ENCODE measurements at regions not wholly inside any gene's neighbourhood (a gene's known extent, or its start where the extent isn't known, plus 50 kb on each side); places are given as distances from the start of the nearest gene placed in this dataset.

DNA sequence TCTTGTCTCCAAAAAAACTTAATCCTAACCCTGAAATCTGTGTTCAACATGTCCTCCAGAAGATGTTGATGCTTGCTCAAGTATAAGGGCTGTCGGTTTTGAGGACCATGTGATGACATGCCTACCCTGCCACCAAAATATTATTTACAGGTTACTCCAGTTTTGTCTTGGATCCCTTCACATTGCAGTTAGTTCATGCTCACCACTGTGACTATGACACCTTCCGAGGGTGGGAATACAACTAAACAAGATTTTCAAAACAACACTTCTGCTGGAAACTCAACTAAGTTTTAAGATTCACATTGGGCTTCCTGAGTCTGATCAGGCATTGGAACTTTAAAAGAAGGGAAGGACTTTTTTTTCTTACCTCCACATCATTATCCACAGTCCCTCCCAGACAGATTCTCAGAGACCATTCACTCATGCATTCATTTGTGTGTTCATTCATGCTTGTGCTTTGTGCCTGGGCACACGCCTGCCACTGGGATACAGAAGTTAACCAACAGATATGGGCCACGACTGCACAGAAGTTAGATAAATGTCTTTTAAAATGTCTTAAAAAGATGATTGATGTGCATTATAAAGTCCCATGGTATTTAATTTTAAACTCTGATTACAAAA lies 118.7 kb upstream of the GJE1 start:
- TF ChIP-seq, protein P1, sequence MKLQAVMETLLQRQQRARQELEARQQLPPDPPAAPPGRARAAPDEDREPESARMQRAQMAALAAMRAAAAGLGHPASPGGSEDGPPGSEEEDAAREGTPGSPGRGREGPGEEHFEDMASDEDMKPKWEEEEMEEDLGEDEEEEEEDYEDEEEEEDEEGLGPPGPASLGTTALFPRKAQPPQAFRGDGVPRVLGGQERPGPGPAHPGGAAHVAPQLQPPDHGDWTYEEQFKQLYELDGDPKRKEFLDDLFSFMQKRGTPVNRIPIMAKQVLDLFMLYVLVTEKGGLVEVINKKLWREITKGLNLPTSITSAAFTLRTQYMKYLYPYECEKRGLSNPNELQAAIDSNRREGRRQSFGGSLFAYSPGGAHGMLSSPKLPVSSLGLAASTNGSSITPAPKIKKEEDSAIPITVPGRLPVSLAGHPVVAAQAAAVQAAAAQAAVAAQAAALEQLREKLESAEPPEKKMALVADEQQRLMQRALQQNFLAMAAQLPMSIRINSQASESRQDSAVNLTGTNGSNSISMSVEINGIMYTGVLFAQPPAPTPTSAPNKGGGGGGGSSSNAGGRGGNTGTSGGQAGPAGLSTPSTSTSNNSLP (IDR thresholded peaks at IDR 0.05; ENCODE audit: borderline replicate concordance, low read depth, low read length), result no peak
- TF ChIP-seq, protein P2, sequence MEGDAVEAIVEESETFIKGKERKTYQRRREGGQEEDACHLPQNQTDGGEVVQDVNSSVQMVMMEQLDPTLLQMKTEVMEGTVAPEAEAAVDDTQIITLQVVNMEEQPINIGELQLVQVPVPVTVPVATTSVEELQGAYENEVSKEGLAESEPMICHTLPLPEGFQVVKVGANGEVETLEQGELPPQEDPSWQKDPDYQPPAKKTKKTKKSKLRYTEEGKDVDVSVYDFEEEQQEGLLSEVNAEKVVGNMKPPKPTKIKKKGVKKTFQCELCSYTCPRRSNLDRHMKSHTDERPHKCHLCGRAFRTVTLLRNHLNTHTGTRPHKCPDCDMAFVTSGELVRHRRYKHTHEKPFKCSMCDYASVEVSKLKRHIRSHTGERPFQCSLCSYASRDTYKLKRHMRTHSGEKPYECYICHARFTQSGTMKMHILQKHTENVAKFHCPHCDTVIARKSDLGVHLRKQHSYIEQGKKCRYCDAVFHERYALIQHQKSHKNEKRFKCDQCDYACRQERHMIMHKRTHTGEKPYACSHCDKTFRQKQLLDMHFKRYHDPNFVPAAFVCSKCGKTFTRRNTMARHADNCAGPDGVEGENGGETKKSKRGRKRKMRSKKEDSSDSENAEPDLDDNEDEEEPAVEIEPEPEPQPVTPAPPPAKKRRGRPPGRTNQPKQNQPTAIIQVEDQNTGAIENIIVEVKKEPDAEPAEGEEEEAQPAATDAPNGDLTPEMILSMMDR (IDR thresholded peaks at IDR 0.05 in 2 of 3, conservative IDR thresholded peaks at IDR 0.05 in 1 of 3; ENCODE audit: insufficient read depth in 2 of 3, low read depth in 1 of 3, low read length in 3 of 3), result no peak
- no peak for TF ChIP-seq HDAC6 (IDR thresholded peaks at IDR 0.05; ENCODE audit: low read depth, low read length)

All from K562 (cell line).